Neural cell (in vitro differentiated cells): ENCODE measurements at regions not wholly inside any gene's neighbourhood (a gene's known extent, or its start where the extent isn't known, plus 50 kb on each side); places are given as distances from the start of the nearest gene placed in this dataset.

Source experiments
- H2AFZ ChIP-seq: fragments of 200-600, 300-800 bp; sonication (generic), shearing (Covaris generic); 2 replicates; pipeline ENCODE4 v1.6.0; 2014; ENCODE audit warnings: low read depth, mild to moderate bottlenecking, antibody characterized with exemption, low read length, moderate library complexity
- H3F3A ChIP-seq: fragments of 200-600 bp; shearing (Covaris generic); 2 replicates; pipeline ENCODE4 v1.6.1; 2016; ENCODE audit warnings: mild to moderate bottlenecking, moderate library complexity, mixed read lengths, antibody characterized with exemption, low read length; ENCODE audit not compliant: insufficient read depth, poor library complexity, severe bottlenecking
- H3K27ac ChIP-seq: fragments of 200-600, 300-800 bp; sonication (generic), shearing (Covaris generic); 2 replicates; pipeline ENCODE4 v1.5.1; 2014; ENCODE audit warnings: mild to moderate bottlenecking, low read length, moderate library complexity
- H3K27me3 ChIP-seq: fragments of 300-800, 200-600 bp; sonication (generic), shearing (Covaris generic); 2 replicates; pipeline ENCODE4 v1.6.0; 2014; ENCODE audit warnings: mild to moderate bottlenecking, low read depth, low read length, moderate library complexity; ENCODE audit not compliant: insufficient read depth
- H3K36me3 ChIP-seq: fragments of 300-800, 200-600 bp; sonication (generic), shearing (Covaris generic); 2 replicates; pipeline ENCODE4 v1.5.1; 2014; ENCODE audit warnings: mild to moderate bottlenecking, antibody characterized with exemption, low read length, moderate library complexity; ENCODE audit not compliant: insufficient read depth
- H3K4me2 ChIP-seq: fragments of 300-800, 200-600 bp; sonication (generic), shearing (Covaris generic); 2 replicates; pipeline ENCODE4 v1.6.0; 2014; ENCODE audit warnings: mild to moderate bottlenecking, low read length
- H3K4me3 ChIP-seq: fragments of 300-800, 200-600 bp; sonication (generic), shearing (Covaris generic); 2 replicates; pipeline ENCODE4 v1.5.1; 2014; ENCODE audit warnings: mild to moderate bottlenecking, low read length, moderate library complexity
- H3K79me2 ChIP-seq: fragments of 200-600 bp; shearing (Covaris generic); replicated peaks from 2 replicates; pipeline ENCODE4 v1.6.0; 2014; ENCODE audit warnings: mild to moderate bottlenecking, low read length, moderate library complexity; ENCODE audit not compliant: insufficient read depth
- H3K9ac ChIP-seq: fragments of 300-800, 200-600 bp; sonication (generic), shearing (Covaris generic); 2 replicates; pipeline ENCODE4 v1.6.1; 2016; ENCODE audit warnings: mild to moderate bottlenecking, low read length, mixed read lengths
- H3K9me2 ChIP-seq: fragments of 200-600 bp; shearing (Covaris generic); 2 replicates; pipeline ENCODE4 v1.6.1; 2016; ENCODE audit warnings: mild to moderate bottlenecking, low read length, mixed read lengths; ENCODE audit not compliant: insufficient read depth
- H3K9me3 ChIP-seq: fragments of 200-600, 300-800 bp; sonication (generic), shearing (Covaris generic); 2 replicates; pipeline ENCODE4 v1.6.1; 2016; ENCODE audit warnings: mild to moderate bottlenecking, mixed run types, low read length, moderate library complexity, mixed read lengths
- H4K20me1 ChIP-seq: fragments of 200-600 bp; shearing (Covaris generic); 2 replicates; pipeline ENCODE4 v1.6.1; 2016; ENCODE audit warnings: mild to moderate bottlenecking, mixed run types; ENCODE audit not compliant: insufficient read depth
- CTCF ChIP-seq: fragments of 450-650 bp; IDR thresholded peaks from 2 replicates; pipeline ENCODE4 v1.5.1; 2014; ENCODE audit warnings: antibody characterized with exemption, mild to moderate bottlenecking, moderate library complexity; ENCODE audit not compliant: poor library complexity, severe bottlenecking
- EP300 ChIP-seq: fragments of 450-650 bp; conservative IDR thresholded peaks from 2 replicates; pipeline ENCODE4 v1.6.1; 2014; ENCODE audit warnings: antibody characterized with exemption, mild to moderate bottlenecking, moderate library complexity; ENCODE audit not compliant: poor library complexity, severe bottlenecking
- EZH2 ChIP-seq: fragments of 200-600, 300-800 bp; shearing (Covaris generic), sonication (generic); IDR thresholded peaks from 2 replicates; pipeline ENCODE4 v1.6.1; 2014; ENCODE audit warnings: antibody characterized with exemption, low read length, borderline replicate concordance, mild to moderate bottlenecking; ENCODE audit not compliant: insufficient read depth, poor library complexity, severe bottlenecking
- MXI1 ChIP-seq: fragments of 450-650 bp; conservative IDR thresholded peaks from 2 replicates; pipeline ENCODE4 v1.6.1; 2014; ENCODE audit warnings: antibody characterized with exemption, mild to moderate bottlenecking; ENCODE audit not compliant: poor library complexity, severe bottlenecking
- POLR2AphosphoS5 ChIP-seq: IDR thresholded peaks from 2 replicates; pipeline ENCODE4 v1.6.1; 2012
- RAD21 ChIP-seq: fragments of 450-650 bp; conservative IDR thresholded peaks from 2 replicates; pipeline ENCODE4 v1.6.1; 2014; ENCODE audit warnings: antibody characterized with exemption, mild to moderate bottlenecking, moderate library complexity
- REST ChIP-seq: IDR thresholded peaks from 2 replicates; pipeline ENCODE4 v1.6.1; 2012; ENCODE audit warnings: borderline replicate concordance
- SMC3 ChIP-seq: fragments of 450-650 bp; conservative IDR thresholded peaks from 2 replicates; pipeline ENCODE4 v1.6.1; 2014; ENCODE audit warnings: antibody characterized with exemption, mild to moderate bottlenecking, moderate library complexity; ENCODE audit not compliant: poor library complexity
- TAF1 ChIP-seq: IDR thresholded peaks from 2 replicates; pipeline ENCODE4 v1.6.1; 2012; ENCODE audit warnings: low read depth

- Histone ChIP-seq H3F3A (no peaks in the 10 kb centered on the region), H4K20me1 (no peaks in the 10 kb centered on the region), H3K27ac (no peak overlapping the region), H3K9me2 (no peaks in the 10 kb centered on the region), H3K4me3 (no peak overlapping the region), H3K27me3 (no peaks in the 10 kb centered on the region), H3K79me2 (no peaks in the 10 kb centered on the region), H3K4me2 (no peak overlapping the region), H2AFZ (no peak overlapping the region), H3K9ac (no peak overlapping the region), H3K36me3 (no peaks in the 10 kb centered on the region), H3K9me3 (no peaks in the 10 kb centered on the region)
- no peak for TF ChIP-seq TAF1
- no peak for TF ChIP-seq EZH2
- no peak for TF ChIP-seq POLR2AphosphoS5
- no peak for TF ChIP-seq REST
- no peak for TF ChIP-seq CTCF
- TF ChIP-seq SMC3: no peak
- TF ChIP-seq RAD21: no peak
- TF ChIP-seq MXI1: no peak
- TF ChIP-seq EP300: no peak
Measured at GRCh38 chr2:111622859-111623258, 261.1 kb downstream of the ANAPC1 start.

GRCh38 chr2:111623380-111623779, 260.6 kb downstream of the ANAPC1 start:
- Histone ChIP-seq H3K4me2 (no peak overlapping the region), H3K9me2 (no peaks in the 10 kb centered on the region), H4K20me1 (no peaks in the 10 kb centered on the region), H3K4me3 (no peak overlapping the region), H3K27ac (no peak overlapping the region), H3K9ac (no peak overlapping the region), H3F3A (no peaks in the 10 kb centered on the region), H3K9me3 (no peaks in the 10 kb centered on the region), H3K27me3 (no peaks in the 10 kb centered on the region), H3K36me3 (no peaks in the 10 kb centered on the region), H3K79me2 (no peaks in the 10 kb centered on the region), H2AFZ (no peak overlapping the region)
- TF ChIP-seq MXI1 (no peak), TAF1 (no peak), EZH2 (no peak), POLR2AphosphoS5 (no peak), RAD21 (no peak), EP300 (no peak), REST (no peak), SMC3 (no peak), CTCF (no peak)
